ENCODE measurements at regions not wholly inside any gene's neighbourhood (a gene's known extent, or its start where the extent isn't known, plus 50 kb on each side); places are given as distances from the start of the nearest gene placed in this dataset.
"Not testable (repeated sequence)": the region's sequence is repeated elsewhere in the genome, so short reads cannot be mapped to it uniquely, and the experiment has no call there.

- DNase-seq = no peak
Observed at GRCh38 chr5:4022056-4022670, 426.5 kb downstream of the IRX1 start.

- no peak for DNase-seq
Observed at GRCh38 chr5:4023091-4023752, 427.6 kb downstream of the IRX1 start.

- DNase-seq = no peak
Observed at GRCh38 chr5:4023753-4024335, 428.2 kb downstream of the IRX1 start.

- no peak for DNase-seq
Observed at GRCh38 chr5:4027088-4027734, 431.6 kb downstream of the IRX1 start.

GRCh38 chr5:4028384-4028783 is 432.8 kb downstream of the IRX1 start:
- no peak for DNase-seq

- DNase-seq = not testable (repeated sequence)
Observed at GRCh38 chr5:4033546-4033945, 437.9 kb downstream of the IRX1 start.

GRCh38 chr5:4036861-4037260 is 441.2 kb downstream of the IRX1 start:
- no peak for DNase-seq

- DNase-seq = no peak
Observed at GRCh38 chr5:4038994-4039393, 443.4 kb downstream of the IRX1 start.

GRCh38 chr5:4042311-4042710 is 446.7 kb downstream of the IRX1 start:
- no peak for DNase-seq

GRCh38 chr5:4043135-4043534 is 447.5 kb downstream of the IRX1 start:
- no peak for DNase-seq

GRCh38 chr5:4044881-4045280 is 449.2 kb downstream of the IRX1 start:
- no peak for DNase-seq

- DNase-seq = no peak
Observed at GRCh38 chr5:4048398-4048797, 452.8 kb downstream of the IRX1 start.

- no peak for DNase-seq
Observed at GRCh38 chr5:4050203-4050602, 454.6 kb downstream of the IRX1 start.

GRCh38 chr5:4053136-4053535 is 457.5 kb downstream of the IRX1 start:
- no peak for DNase-seq

GRCh38 chr5:4054092-4054491 is 458.5 kb downstream of the IRX1 start:
- DNase-seq = no peak

- DNase-seq = no peak
Observed at GRCh38 chr5:4058899-4059298, 463.3 kb downstream of the IRX1 start.

GRCh38 chr5:4065472-4066320 is 470.1 kb downstream of the IRX1 start:
- no peak for DNase-seq

- no peak for DNase-seq
Observed at GRCh38 chr5:4068171-4068570, 472.5 kb downstream of the IRX1 start.

GRCh38 chr5:4078544-4078943 is 482.9 kb downstream of the IRX1 start:
- no peak for DNase-seq

- no peak for DNase-seq
Observed at GRCh38 chr5:4079831-4080230, 484.2 kb downstream of the IRX1 start.

- no peak for DNase-seq
Observed at GRCh38 chr5:4080370-4080769, 484.7 kb downstream of the IRX1 start.

- DNase-seq = no peak
Observed at GRCh38 chr5:4081059-4081458, 485.4 kb downstream of the IRX1 start.

GRCh38 chr5:4081466-4081865 is 485.8 kb downstream of the IRX1 start:
- DNase-seq = no peak

Measured in activated CD4-positive, alpha-beta T cell treated with anti-CD3 and anti-CD28 coated beads, Interleukin-2, amount 50 U/mL, for 48 hours (primary cell).